NCI-H187 (cell line): ENCODE measurements at regions not wholly inside any gene's neighbourhood (a gene's known extent, or its start where the extent isn't known, plus 50 kb on each side); places are given as distances from the start of the nearest gene placed in this dataset.
"Not testable (repeated sequence)": the region's sequence is repeated elsewhere in the genome, so short reads cannot be mapped to it uniquely, and the experiment has no call there.

Experiments
- DNase-seq, 2 experiments: peaks; one replicate each; lab custom pipeline; 2025; lab: John Stamatoyannopoulos, UW

- no peak for DNase-seq
Observed at GRCh38 chr5:57069115-57069835, 104.6 kb upstream of the GPBP1 start.

GRCh38 chr5:57072218-57072892, 101.5 kb upstream of the GPBP1 start:
- DNase-seq = no peak

- DNase-seq = no peak
Observed at GRCh38 chr5:57082441-57083067, 91.3 kb upstream of the GPBP1 start.

- no peak for DNase-seq
Observed at GRCh38 chr5:57085306-57086081, 88.4 kb upstream of the GPBP1 start.

- DNase-seq = not testable (repeated sequence)
Observed at GRCh38 chr5:57087947-57088346, 85.9 kb upstream of the GPBP1 start.

GRCh38 chr5:57094753-57095683, 78.8 kb upstream of the GPBP1 start:
- DNase-seq = no peak

GRCh38 chr5:57097526-57097925, 76.3 kb upstream of the GPBP1 start:
- no peak for DNase-seq

GRCh38 chr5:57102189-57102904, 71.5 kb upstream of the GPBP1 start:
- DNase-seq = no peak

GRCh38 chr5:57102905-57103255, 71.0 kb upstream of the GPBP1 start:
- no peak for DNase-seq

- DNase-seq = no peak
Observed at GRCh38 chr5:57103317-57103907, 70.4 kb upstream of the GPBP1 start.

GRCh38 chr5:57106661-57107060, 67.2 kb upstream of the GPBP1 start:
- DNase-seq = no peak

- no peak for DNase-seq
Observed at GRCh38 chr5:57111993-57112392, 61.9 kb upstream of the GPBP1 start.

GRCh38 chr5:57113481-57113880, 60.4 kb upstream of the GPBP1 start:
- DNase-seq = no peak

- DNase-seq = no peak
Observed at GRCh38 chr5:57117596-57117995, 56.3 kb upstream of the GPBP1 start.

GRCh38 chr5:57119031-57119430, 54.8 kb upstream of the GPBP1 start:
- DNase-seq = no peak

GRCh38 chr5:57124014-57124413, 49.8 kb upstream of the GPBP1 start:
- no peak for DNase-seq
